ENCODE measurements at regions not wholly inside any gene's neighbourhood (a gene's known extent, or its start where the extent isn't known, plus 50 kb on each side); places are given as distances from the start of the nearest gene placed in this dataset.

GRCh38 chr4:138728566-138728965, 287.0 kb upstream of the NOCT start:
- Histone ChIP-seq H3K4me1 (ENCODE audit: control insufficient read depth in 1 of 2, insufficient read depth in 1 of 2, low read depth in 1 of 2, low read length in 1 of 2) (no peaks in the 10 kb centered on the region), H3K36me3 (no peaks in the 10 kb centered on the region), H3K4me3 (ENCODE audit: low read depth in 1 of 2, low read length in 1 of 2) (no peak overlapping the region), H3K9me3 (no peaks in the 10 kb centered on the region), H3K27me3 (peaks cover 11% of the 10 kb centered on the region), H3K27ac (no peak overlapping the region)
- TF ChIP-seq CTCF (IDR thresholded peaks at IDR 0.05) = no peak

- TF ChIP-seq CTCF (IDR thresholded peaks at IDR 0.05) = no peak
- Histone ChIP-seq H3K4me1 (ENCODE audit: control insufficient read depth in 1 of 2, insufficient read depth in 1 of 2, low read depth in 1 of 2, low read length in 1 of 2) (no peaks in the 10 kb centered on the region), H3K27ac (no peak overlapping the region), H3K9me3 (no peaks in the 10 kb centered on the region), H3K4me3 (ENCODE audit: low read depth in 1 of 2, low read length in 1 of 2) (no peak overlapping the region), H3K36me3 (no peaks in the 10 kb centered on the region), H3K27me3 (peaks cover 11% of the 10 kb centered on the region)
Observed at GRCh38 chr4:138727731-138728130, 287.9 kb upstream of the NOCT start.

- TF ChIP-seq CTCF (IDR thresholded peaks at IDR 0.05) = no peak
- H3K9me3 ChIP-seq = no peaks in the 10 kb centered on the region
Observed at GRCh38 chr4:138724530-138724929, 291.1 kb upstream of the NOCT start.

GRCh38 chr4:138716559-138717335, 298.8 kb upstream of the NOCT start:
- no peak for TF ChIP-seq CTCF (IDR thresholded peaks at IDR 0.05)
- Histone ChIP-seq H3K4me3 (ENCODE audit: low read depth in 1 of 2, low read length in 1 of 2) (no peak overlapping the region), H3K27ac (no peak overlapping the region), H3K27me3 (peaks cover 22% of the 10 kb centered on the region), H3K4me1 (ENCODE audit: control insufficient read depth in 1 of 2, insufficient read depth in 1 of 2, low read depth in 1 of 2, low read length in 1 of 2) (no peaks in the 10 kb centered on the region), H3K9me3 (no peaks in the 10 kb centered on the region), H3K36me3 (no peaks in the 10 kb centered on the region)

More at GRCh38 chr4:138724530-138724929, 291.1 kb upstream of the NOCT start:
- no peaks in the 10 kb centered on the region for H3K36me3 ChIP-seq
- H3K4me3 ChIP-seq (ENCODE audit: low read depth in 1 of 2, low read length in 1 of 2) = no peak overlapping the region
- H3K27ac ChIP-seq = no peak overlapping the region
- H3K27me3 ChIP-seq = peaks cover 18% of the 10 kb centered on the region
- H3K4me1 ChIP-seq (ENCODE audit: control insufficient read depth in 1 of 2, insufficient read depth in 1 of 2, low read depth in 1 of 2, low read length in 1 of 2) = no peaks in the 10 kb centered on the region

GRCh38 chr4:138710297-138710696, 305.3 kb upstream of the NOCT start:
- TF ChIP-seq CTCF (IDR thresholded peaks at IDR 0.05) = no peak
- no peaks in the 10 kb centered on the region for H3K36me3 ChIP-seq
- H3K27ac ChIP-seq = no peak overlapping the region
- no peaks in the 10 kb centered on the region for H3K9me3 ChIP-seq
- H3K4me3 ChIP-seq (ENCODE audit: low read depth in 1 of 2, low read length in 1 of 2) = no peak overlapping the region
- H3K27me3 ChIP-seq = peaks cover 9% of the 10 kb centered on the region
- no peaks in the 10 kb centered on the region for H3K4me1 ChIP-seq (ENCODE audit: control insufficient read depth in 1 of 2, insufficient read depth in 1 of 2, low read depth in 1 of 2, low read length in 1 of 2)
